Lower lobe of right lung (tissue), 2 donors: ENCODE measurements at regions not wholly inside any gene's neighbourhood (a gene's known extent, or its start where the extent isn't known, plus 50 kb on each side); places are given as distances from the start of the nearest gene placed in this dataset.

Experiments
- ATAC-seq, 2 donors: fragments of 200-7000 bp; cut with Tn5 transposase; one replicate each; pipeline ENCODE4 v1.9.1; 2020 to 2022; ENCODE audit warnings: mild to moderate bottlenecking in 2 of 2, moderate library complexity in 2 of 2
- DNase-seq: peaks from one replicate; pipeline ENCODE4 v3.0.0-alpha.2; 2020
- H3K27ac ChIP-seq: fragments of 200-600 bp; one replicate; pipeline ENCODE4 v1.8.0; 2022
- H3K27me3 ChIP-seq: fragments of 200-600 bp; one replicate; pipeline ENCODE4 v1.8.0; 2022; ENCODE audit warnings: low read depth
- H3K36me3 ChIP-seq: fragments of 200-600 bp; one replicate; pipeline ENCODE4 v1.8.0; 2022; ENCODE audit warnings: mild to moderate bottlenecking
- H3K4me1 ChIP-seq: fragments of 200-600 bp; one replicate; pipeline ENCODE4 v1.8.0; 2022
- H3K4me3 ChIP-seq: fragments of 200-600 bp; one replicate; pipeline ENCODE4 v1.8.0; 2022; ENCODE audit warnings: mild to moderate bottlenecking
- H3K9me3 ChIP-seq: fragments of 200-600 bp; one replicate; pipeline ENCODE4 v1.8.0; 2022
- CTCF ChIP-seq: fragments of 200-600 bp; IDR thresholded peaks from one replicate; pipeline ENCODE4 v1.8.0; 2022; ENCODE audit warnings: antibody characterized with exemption, mild to moderate bottlenecking
- intact Hi-C: fragments of 100-400 bp; cut with DNase I; formaldehyde crosslinking; loops from one replicate; pipeline ENCODE4 v1.11.0; 2022
- donor health status: DM: no; HTN: yes; CAD: no; lungs with severe emphysema.

- TF ChIP-seq CTCF = no peak
- Histone ChIP-seq H3K4me3 (no peak overlapping the region), H3K9me3 (no peaks in the 10 kb centered on the region), H3K27ac (no peak overlapping the region), H3K27me3 (no peaks in the 10 kb centered on the region), H3K36me3 (no peaks in the 10 kb centered on the region), H3K4me1 (no peaks in the 10 kb centered on the region)
- intact Hi-C loops = no loop called here
- ATAC-seq (no peak), DNase-seq (no peak)
Observed at GRCh38 chr6:104506429-104506828, 353.3 kb downstream of the HACE1 start.

- intact Hi-C loops = no loop called here
- no peaks in the 10 kb centered on the region for H3K27me3 ChIP-seq
- no peak overlapping the region for H3K27ac ChIP-seq
- no peak for DNase-seq
- no peak for ATAC-seq
- no peaks in the 10 kb centered on the region for H3K9me3 ChIP-seq
- no peaks in the 10 kb centered on the region for H3K4me1 ChIP-seq
- H3K36me3 ChIP-seq = no peaks in the 10 kb centered on the region
- H3K4me3 ChIP-seq = no peak overlapping the region
- no peak for TF ChIP-seq CTCF
Observed at GRCh38 chr6:104505838-104506237, 353.9 kb downstream of the HACE1 start.

- TF ChIP-seq CTCF = no peak
- DNase-seq (no peak), ATAC-seq (no peak)
- no peaks in the 10 kb centered on the region for H3K9me3 ChIP-seq
- intact Hi-C loops = no loop called here
- H3K36me3 ChIP-seq = no peaks in the 10 kb centered on the region
- no peaks in the 10 kb centered on the region for H3K27me3 ChIP-seq
- no peak overlapping the region for H3K27ac ChIP-seq
- H3K4me3 ChIP-seq = no peak overlapping the region
- H3K4me1 ChIP-seq = no peaks in the 10 kb centered on the region
Observed at GRCh38 chr6:104500265-104500664, 359.5 kb downstream of the HACE1 start.

- Histone ChIP-seq H3K4me3 (no peak overlapping the region), H3K9me3 (no peaks in the 10 kb centered on the region), H3K27me3 (no peaks in the 10 kb centered on the region), H3K27ac (no peak overlapping the region), H3K36me3 (no peaks in the 10 kb centered on the region), H3K4me1 (no peaks in the 10 kb centered on the region)
- ATAC-seq = no peak
- no peak for DNase-seq
- no peak for TF ChIP-seq CTCF
- intact Hi-C loops = no loop called here
Observed at GRCh38 chr6:104486035-104486434, 373.7 kb downstream of the HACE1 start.

GRCh38 chr6:104484626-104485025, 375.1 kb downstream of the HACE1 start:
- no peaks in the 10 kb centered on the region for H3K36me3 ChIP-seq
- intact Hi-C loops = no loop called here
- H3K27me3 ChIP-seq = no peaks in the 10 kb centered on the region
- no peak for ATAC-seq
- no peak overlapping the region for H3K27ac ChIP-seq
- TF ChIP-seq CTCF = no peak
- no peak for DNase-seq
- H3K4me3 ChIP-seq = no peak overlapping the region
- no peaks in the 10 kb centered on the region for H3K4me1 ChIP-seq
- H3K9me3 ChIP-seq = no peaks in the 10 kb centered on the region

GRCh38 chr6:104484191-104484590, 375.5 kb downstream of the HACE1 start:
- DNase-seq = no peak
- H3K9me3 ChIP-seq = no peaks in the 10 kb centered on the region
- no peaks in the 10 kb centered on the region for H3K27me3 ChIP-seq
- no peak overlapping the region for H3K4me3 ChIP-seq
- no peaks in the 10 kb centered on the region for H3K4me1 ChIP-seq
- no peaks in the 10 kb centered on the region for H3K36me3 ChIP-seq
- H3K27ac ChIP-seq = no peak overlapping the region
- TF ChIP-seq CTCF = no peak
- intact Hi-C loops = no loop called here
- ATAC-seq = no peak
